Bronchial epithelial cell (primary cell): ENCODE measurements at regions not wholly inside any gene's neighbourhood (a gene's known extent, or its start where the extent isn't known, plus 50 kb on each side); places are given as distances from the start of the nearest gene placed in this dataset.

Source experiments
- DNase-seq: peaks from one replicate; pipeline ENCODE4 v3.0.0-alpha.2; 2010; ENCODE audit warnings: low read depth
- FAIRE-seq: peaks from 2 replicates; lab custom pipeline; 2011; peaks lifted over from hg19 to GRCh38; lab: Jason Lieb, UNC
- H3K27me3 ChIP-seq: 2 replicates; pipeline ENCODE4 v1.5.1; 2011; ENCODE audit warnings: low read length; ENCODE audit not compliant: control insufficient read depth, insufficient read depth
- H3K36me3 ChIP-seq: 2 replicates; pipeline ENCODE4 v1.5.1; 2011; ENCODE audit warnings: low read length; ENCODE audit not compliant: control insufficient read depth, insufficient read depth
- H3K4me3 ChIP-seq: 2 replicates; pipeline ENCODE4 v1.5.1; 2011; ENCODE audit warnings: mild to moderate bottlenecking, low read depth, low read length, control low read depth
- CTCF ChIP-seq: IDR thresholded peaks from 2 replicates; pipeline ENCODE4 v1.5.1; 2011; ENCODE audit warnings: mild to moderate bottlenecking, moderate library complexity, low read length, control low read depth, inconsistent platforms; ENCODE audit not compliant: insufficient read depth, severe bottlenecking

- Histone ChIP-seq H3K36me3 (no peaks in the 10 kb centered on the region), H3K27me3 (no peaks in the 10 kb centered on the region), H3K4me3 (no peak overlapping the region)
- DNase-seq, result no peak
- FAIRE-seq, result no peak
- TF ChIP-seq CTCF, result no peak
These were observed 432.9 kb downstream of the PLPP3 start for GRCh38 chr1:56146449-56146848.

GRCh38 chr1:56145581-56145980 is 433.8 kb downstream of the PLPP3 start:
- FAIRE-seq, result no peak
- Histone ChIP-seq H3K4me3 (no peak overlapping the region), H3K27me3 (no peaks in the 10 kb centered on the region), H3K36me3 (no peaks in the 10 kb centered on the region)
- DNase-seq, result no peak
- no peak for TF ChIP-seq CTCF

- Histone ChIP-seq H3K27me3 (no peaks in the 10 kb centered on the region), H3K4me3 (no peak overlapping the region), H3K36me3 (no peaks in the 10 kb centered on the region)
- FAIRE-seq (no peak), DNase-seq (no peak)
- no peak for TF ChIP-seq CTCF
These were observed 437.1 kb downstream of the PLPP3 start for GRCh38 chr1:56142301-56142700.

- no peak for FAIRE-seq
- Histone ChIP-seq H3K4me3 (no peak overlapping the region), H3K27me3 (no peaks in the 10 kb centered on the region), H3K36me3 (no peaks in the 10 kb centered on the region)
- DNase-seq, result no peak
- TF ChIP-seq CTCF, result no peak
These were observed 439.5 kb downstream of the PLPP3 start for GRCh38 chr1:56139836-56140235.

GRCh38 chr1:56137521-56138505 is 441.6 kb downstream of the PLPP3 start:
- no peak for FAIRE-seq

More at GRCh38 chr1:56137521-56138505, 441.6 kb downstream of the PLPP3 start:
- H3K27me3 ChIP-seq, result no peaks in the 10 kb centered on the region
- TF ChIP-seq CTCF, result no peak
- H3K4me3 ChIP-seq, result no peak overlapping the region
- no peak for DNase-seq
- H3K36me3 ChIP-seq, result no peaks in the 10 kb centered on the region
